ENCODE measurements at regions not wholly inside any gene's neighbourhood (a gene's known extent, or its start where the extent isn't known, plus 50 kb on each side); places are given as distances from the start of the nearest gene placed in this dataset.
A peak's percentile ranks its signal among the peaks of the same experiment; 100 is the strongest.

DNA sequence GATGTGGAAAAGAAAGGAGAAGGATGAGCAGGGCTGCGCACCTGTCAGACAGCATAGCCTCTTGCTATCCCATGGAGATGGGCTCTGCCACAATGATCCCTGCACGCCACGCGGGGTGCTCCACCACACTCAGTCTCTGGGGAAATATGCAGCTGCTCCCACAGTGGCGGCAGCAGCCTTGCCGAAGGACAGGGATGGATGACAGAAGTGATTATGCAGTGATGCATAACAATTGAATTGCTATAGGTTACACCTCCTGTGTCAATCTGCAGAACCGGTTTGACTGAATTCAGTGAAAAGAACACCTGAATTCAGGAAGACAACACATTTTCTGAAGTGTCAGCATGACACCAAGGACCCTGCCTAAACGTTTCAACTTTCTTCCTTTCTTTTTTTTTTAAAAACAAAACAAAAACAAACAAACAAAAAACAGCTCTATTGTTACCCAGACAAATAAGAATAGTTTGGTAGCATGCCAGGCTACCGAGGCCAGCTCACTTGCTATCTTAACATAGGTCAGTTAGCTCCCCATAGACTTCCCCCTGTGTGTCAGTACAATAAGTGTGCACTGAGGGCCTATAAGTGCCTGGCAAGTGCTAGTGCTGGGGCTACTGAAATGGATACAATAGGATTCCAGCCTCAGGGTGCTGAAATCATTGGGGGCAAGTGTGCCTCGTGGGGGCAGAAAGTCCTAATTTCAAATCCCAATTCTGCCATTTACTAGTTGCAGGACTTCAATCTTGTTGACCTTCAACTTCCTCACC lies 127.6 kb upstream of the LMO4 start:
- Histone ChIP-seq H3K36me3 (no peaks in the 10 kb centered on the region), H3K4me1 (peaks cover 5% of the 10 kb centered on the region), H3K27me3 (no peaks in the 10 kb centered on the region), H3K27ac (no peak overlapping the region), H3K4me3 (no peak overlapping the region), H3K9me3 (no peaks in the 10 kb centered on the region)
- intact Hi-C loops (cut with DNase I): no loop called here
- TF ChIP-seq, protein P1, sequence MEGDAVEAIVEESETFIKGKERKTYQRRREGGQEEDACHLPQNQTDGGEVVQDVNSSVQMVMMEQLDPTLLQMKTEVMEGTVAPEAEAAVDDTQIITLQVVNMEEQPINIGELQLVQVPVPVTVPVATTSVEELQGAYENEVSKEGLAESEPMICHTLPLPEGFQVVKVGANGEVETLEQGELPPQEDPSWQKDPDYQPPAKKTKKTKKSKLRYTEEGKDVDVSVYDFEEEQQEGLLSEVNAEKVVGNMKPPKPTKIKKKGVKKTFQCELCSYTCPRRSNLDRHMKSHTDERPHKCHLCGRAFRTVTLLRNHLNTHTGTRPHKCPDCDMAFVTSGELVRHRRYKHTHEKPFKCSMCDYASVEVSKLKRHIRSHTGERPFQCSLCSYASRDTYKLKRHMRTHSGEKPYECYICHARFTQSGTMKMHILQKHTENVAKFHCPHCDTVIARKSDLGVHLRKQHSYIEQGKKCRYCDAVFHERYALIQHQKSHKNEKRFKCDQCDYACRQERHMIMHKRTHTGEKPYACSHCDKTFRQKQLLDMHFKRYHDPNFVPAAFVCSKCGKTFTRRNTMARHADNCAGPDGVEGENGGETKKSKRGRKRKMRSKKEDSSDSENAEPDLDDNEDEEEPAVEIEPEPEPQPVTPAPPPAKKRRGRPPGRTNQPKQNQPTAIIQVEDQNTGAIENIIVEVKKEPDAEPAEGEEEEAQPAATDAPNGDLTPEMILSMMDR (IDR thresholded peaks at IDR 0.05): no peak
- no peak for TF ChIP-seq POLR2AphosphoS5 (IDR thresholded peaks at IDR 0.05; ENCODE audit: insufficient read depth in 1 of 2, low read depth in 1 of 2)
- TF ChIP-seq POLR2A (IDR thresholded peaks at IDR 0.05): no peak
- no peak for DNase-seq (ENCODE audit: extremely low spot score in 2 of 2)

DNA sequence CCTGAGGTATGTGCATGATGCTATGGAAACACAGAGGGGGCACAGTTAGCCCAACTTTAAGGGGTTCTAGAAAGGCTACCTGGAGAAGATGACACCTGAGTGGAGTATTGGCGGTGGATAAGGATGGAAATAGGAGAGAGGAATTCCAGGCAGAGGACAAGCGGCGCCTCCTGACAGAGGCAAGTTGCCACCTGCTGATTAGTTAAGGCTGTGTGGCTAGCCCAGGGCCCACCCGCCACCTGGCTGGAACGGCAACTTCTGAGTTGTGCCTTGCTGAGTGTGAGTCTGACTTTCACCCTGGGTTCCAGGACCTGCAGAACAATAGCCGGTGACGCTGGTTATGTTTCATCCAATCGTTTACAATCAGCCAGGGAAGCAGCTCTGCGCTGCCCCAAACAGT lies 126.9 kb upstream of the LMO4 start:
- H3K4me3 ChIP-seq: no peak overlapping the region
- no peaks in the 10 kb centered on the region for H3K9me3 ChIP-seq
- H3K27ac ChIP-seq: no peak overlapping the region
- TF ChIP-seq, protein P1 (IDR thresholded peaks at IDR 0.05): no peak
- TF ChIP-seq POLR2A (IDR thresholded peaks at IDR 0.05) (no peak), POLR2AphosphoS5 (IDR thresholded peaks at IDR 0.05; ENCODE audit: insufficient read depth in 1 of 2, low read depth in 1 of 2) (no peak)
- no peak for DNase-seq (ENCODE audit: extremely low spot score in 2 of 2)
- intact Hi-C loops (cut with DNase I): no loop called here
- peaks cover 5% of the 10 kb centered on the region for H3K4me1 ChIP-seq
- no peaks in the 10 kb centered on the region for H3K27me3 ChIP-seq
- H3K36me3 ChIP-seq: no peaks in the 10 kb centered on the region

DNA sequence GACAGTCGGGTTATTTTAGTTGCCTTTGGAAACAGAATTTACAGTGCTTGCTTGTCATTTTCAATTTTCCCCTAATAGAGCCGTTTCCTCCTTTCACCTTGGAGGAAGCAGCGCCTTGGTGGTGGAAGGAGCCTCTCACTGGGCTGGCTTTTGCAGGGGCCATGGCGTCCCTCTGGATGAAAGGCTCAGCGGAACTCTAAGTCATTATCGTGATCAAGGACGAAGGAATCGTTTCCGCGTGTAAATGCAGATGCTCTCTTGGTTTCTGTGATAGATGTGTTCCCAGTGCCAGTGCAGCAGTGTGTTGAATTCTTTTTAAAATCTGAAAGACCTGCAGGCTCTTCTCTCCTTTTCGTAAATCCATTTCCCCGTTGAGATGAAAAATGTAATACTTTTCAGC lies 126.2 kb upstream of the LMO4 start:
- Histone ChIP-seq H3K4me3 (peak overlapping the region; percentile 12 to 31), H3K9me3 (no peaks in the 10 kb centered on the region), H3K27ac (no peak overlapping the region), H3K27me3 (no peaks in the 10 kb centered on the region), H3K36me3 (no peaks in the 10 kb centered on the region), H3K4me1 (peaks cover 5% of the 10 kb centered on the region)
- intact Hi-C loops (cut with DNase I): no loop called here
- TF ChIP-seq, protein P1 (IDR thresholded peaks at IDR 0.05): no peak
- TF ChIP-seq POLR2AphosphoS5 (IDR thresholded peaks at IDR 0.05; ENCODE audit: insufficient read depth in 1 of 2, low read depth in 1 of 2) (no peak), POLR2A (IDR thresholded peaks at IDR 0.05) (no peak)
- DNase-seq (ENCODE audit: extremely low spot score in 2 of 2): no peak

DNA sequence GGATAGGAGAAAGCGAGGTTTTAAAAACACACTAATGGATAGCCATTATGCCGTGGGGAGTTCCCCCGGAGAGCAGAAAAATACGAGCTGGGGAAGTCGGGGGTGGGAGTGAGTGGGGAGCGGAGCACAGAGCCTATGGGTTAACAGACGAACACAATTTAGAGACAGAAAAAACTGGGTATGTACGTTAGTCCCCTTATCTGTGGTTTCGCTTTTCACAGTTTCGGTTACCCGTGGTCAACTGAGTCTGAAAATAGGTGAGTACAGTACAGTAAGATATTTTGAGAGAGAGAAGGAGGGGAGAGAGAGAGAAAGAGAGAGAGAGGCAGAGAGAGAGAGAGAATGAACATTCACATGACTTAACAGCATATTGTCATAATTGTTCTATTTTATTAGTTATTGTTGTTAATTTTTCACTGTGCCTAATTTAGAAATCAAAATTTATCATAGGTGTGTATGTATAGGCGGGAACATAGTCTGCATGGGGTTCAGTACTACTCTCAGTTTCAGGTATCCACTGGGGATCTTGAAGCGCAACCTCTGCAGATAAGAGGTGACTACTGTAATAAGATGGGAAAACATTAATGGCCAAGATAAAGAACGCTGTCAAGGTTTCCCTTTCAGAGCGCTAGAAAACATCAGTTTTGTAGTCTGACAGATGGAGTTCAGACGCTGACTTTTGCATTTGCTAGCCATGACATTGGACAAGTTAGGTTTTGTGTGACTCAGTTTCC lies 125.6 kb upstream of the LMO4 start:
- no peak overlapping the region for H3K27ac ChIP-seq
- intact Hi-C loops (cut with DNase I): no loop called here
- no peaks in the 10 kb centered on the region for H3K27me3 ChIP-seq
- TF ChIP-seq, protein P1 (IDR thresholded peaks at IDR 0.05): no peak
- TF ChIP-seq POLR2AphosphoS5 (IDR thresholded peaks at IDR 0.05; ENCODE audit: insufficient read depth in 1 of 2, low read depth in 1 of 2): no peak
- no peak for TF ChIP-seq POLR2A (IDR thresholded peaks at IDR 0.05)
- H3K4me3 ChIP-seq: peak overlapping the region; percentile 12 to 31
- H3K36me3 ChIP-seq: no peaks in the 10 kb centered on the region
- H3K4me1 ChIP-seq: peaks cover 5% of the 10 kb centered on the region
- no peak for DNase-seq (ENCODE audit: extremely low spot score in 2 of 2)
- H3K9me3 ChIP-seq: no peaks in the 10 kb centered on the region

DNA sequence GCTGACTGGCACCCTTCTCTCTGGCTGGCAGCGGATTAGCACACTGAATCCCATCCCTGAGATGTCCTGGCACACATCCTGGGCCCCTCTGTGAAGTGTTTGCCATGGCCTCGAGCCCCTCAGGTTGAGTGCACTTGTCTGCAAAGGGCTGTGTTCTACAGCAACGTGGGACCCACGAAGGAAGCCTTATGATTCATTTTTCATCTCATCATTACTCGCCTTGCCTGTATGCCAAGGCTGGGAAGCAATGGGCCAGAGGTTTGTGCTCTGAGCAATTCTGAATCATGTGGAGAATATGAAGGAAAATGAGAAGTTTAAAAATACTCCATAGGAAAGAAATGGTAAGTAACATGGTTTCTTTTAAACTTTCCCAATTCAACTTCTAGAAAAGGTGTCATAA lies 124.8 kb upstream of the LMO4 start:
- Histone ChIP-seq H3K4me1 (peaks cover 5% of the 10 kb centered on the region), H3K27ac (no peak overlapping the region), H3K27me3 (no peaks in the 10 kb centered on the region), H3K4me3 (no peak overlapping the region), H3K9me3 (no peaks in the 10 kb centered on the region), H3K36me3 (no peaks in the 10 kb centered on the region)
- intact Hi-C loops (cut with DNase I): no loop called here
- peak in 1 of 2 donors; percentile 72 for DNase-seq (ENCODE audit: extremely low spot score in 2 of 2)
- TF ChIP-seq POLR2A (IDR thresholded peaks at IDR 0.05): no peak
- no peak for TF ChIP-seq POLR2AphosphoS5 (IDR thresholded peaks at IDR 0.05; ENCODE audit: insufficient read depth in 1 of 2, low read depth in 1 of 2)
- TF ChIP-seq, protein P1 (IDR thresholded peaks at IDR 0.05): no peak
